ENCODE measurements at regions not wholly inside any gene's neighbourhood (a gene's known extent, or its start where the extent isn't known, plus 50 kb on each side); places are given as distances from the start of the nearest gene placed in this dataset.

GRCh38 chr13:73340069-73340468 is 281.3 kb downstream of the KLF5 start:
- no peak overlapping the region for H3K4me2 ChIP-seq (replicated peaks; ENCODE audit: extremely low read depth, low read length, poor library complexity, severe bottlenecking)
- H3K79me2 ChIP-seq (ENCODE audit: insufficient read depth, low read length), result no peaks in the 10 kb centered on the region
- intact Hi-C loops (cut with micrococcal nuclease), result no loop called here
- H3K9me3 Mint-ChIP-seq, result peaks cover 0 to 6% (median 0%) of the 10 kb centered on the region in 7 donors
- H3K9ac ChIP-seq (ENCODE audit: insufficient read depth, low read length, poor library complexity, severe bottlenecking), result no peak overlapping the region
- H3K4me1 Mint-ChIP-seq, result peaks cover 27% of the 10 kb centered on the region
- WGBS (ENCODE audit: insufficient coverage), result no CpG with 5 or more reads among the region's 3 CpGs
- no peaks in the 10 kb centered on the region for H3K36me3 ChIP-seq (replicated peaks in 1 of 2; ENCODE audit: control insufficient read depth in 1 of 2, insufficient read depth in 2 of 2, low read length in 2 of 2)
- no peak overlapping the region for H3K4me3 ChIP-seq (replicated peaks in 1 of 3; ENCODE audit: low read depth in 2 of 3, low read length in 3 of 3)
- H3K4me3 Mint-ChIP-seq, result no peak overlapping the region
- H3K36me3 Mint-ChIP-seq, result peaks cover 0 to 3% of the 10 kb centered on the region in 2 donors
- peak overlapping the region in 1 of 7 donors; percentile 43 for H3K27ac Mint-ChIP-seq
- no peaks in the 10 kb centered on the region for H3K27me3 Mint-ChIP-seq (ENCODE audit: low read depth in 3 of 3)
- no peaks in the 10 kb centered on the region for H4K20me1 ChIP-seq (ENCODE audit: insufficient read depth, low read length)
- H3K9me3 ChIP-seq (replicated peaks in 1 of 2; ENCODE audit: control insufficient read depth in 1 of 2, insufficient read depth in 1 of 2, low read length in 2 of 2), result no peaks in the 10 kb centered on the region
- no peak for DNase-seq
- H3K27me3 ChIP-seq (ENCODE audit: control insufficient read depth in 2 of 2, insufficient read depth in 2 of 2, low read length in 2 of 2), result no peaks in the 10 kb centered on the region
- no peak overlapping the region for H2AFZ ChIP-seq (ENCODE audit: insufficient read depth, low read depth, low read length, poor library complexity, severe bottlenecking)
- peaks cover 2 to 17% of the 10 kb centered on the region in 2 donors for H3K4me1 ChIP-seq (ENCODE audit: control insufficient read depth in 1 of 2, insufficient read depth in 2 of 2, low read length in 2 of 2)
- H3K27ac ChIP-seq (ENCODE audit: low read depth in 1 of 2, low read length in 2 of 2), result no peak overlapping the region
- TF ChIP-seq CTCF (IDR thresholded peaks at IDR 0.05), result no peak

GRCh38 chr13:73339086-73339485 is 280.3 kb downstream of the KLF5 start:
- no CpG with 5 or more reads among the region's 2 CpGs for WGBS (ENCODE audit: insufficient coverage)
- no peaks in the 10 kb centered on the region for H4K20me1 ChIP-seq (ENCODE audit: insufficient read depth, low read length)
- no peak overlapping the region for H3K9ac ChIP-seq (ENCODE audit: insufficient read depth, low read length, poor library complexity, severe bottlenecking)
- no peak overlapping the region for H3K4me2 ChIP-seq (replicated peaks; ENCODE audit: extremely low read depth, low read length, poor library complexity, severe bottlenecking)
- peak overlapping the region in 4 of 7 donors; percentile 37 to 89 (median 81) for H3K27ac Mint-ChIP-seq
- H3K79me2 ChIP-seq (ENCODE audit: insufficient read depth, low read length), result no peaks in the 10 kb centered on the region
- H3K36me3 ChIP-seq (replicated peaks in 1 of 2; ENCODE audit: control insufficient read depth in 1 of 2, insufficient read depth in 2 of 2, low read length in 2 of 2), result no peaks in the 10 kb centered on the region
- no peak overlapping the region for H2AFZ ChIP-seq (ENCODE audit: insufficient read depth, low read depth, low read length, poor library complexity, severe bottlenecking)
- H3K9me3 Mint-ChIP-seq, result peaks cover 0 to 6% (median 0%) of the 10 kb centered on the region in 7 donors
- no peaks in the 10 kb centered on the region for H3K27me3 Mint-ChIP-seq (ENCODE audit: low read depth in 3 of 3)
- no peak for DNase-seq
- H3K9me3 ChIP-seq (replicated peaks in 1 of 2; ENCODE audit: control insufficient read depth in 1 of 2, insufficient read depth in 1 of 2, low read length in 2 of 2), result no peaks in the 10 kb centered on the region
- H3K4me3 Mint-ChIP-seq, result no peak overlapping the region
- no peaks in the 10 kb centered on the region for H3K27me3 ChIP-seq (ENCODE audit: control insufficient read depth in 2 of 2, insufficient read depth in 2 of 2, low read length in 2 of 2)
- H3K27ac ChIP-seq (ENCODE audit: low read depth in 1 of 2, low read length in 2 of 2), result peak overlapping the region in 1 of 2 donors; percentile 74
- no peak for TF ChIP-seq CTCF (IDR thresholded peaks at IDR 0.05)
- H3K4me1 Mint-ChIP-seq, result peaks cover 36% of the 10 kb centered on the region
- intact Hi-C loops (cut with micrococcal nuclease), result loop anchor here in 1 of 2 donors (10.0 kb wide), 1 partner anchor 84 kb away; no protein-coding TSS in a partner anchor
- peaks cover 2 to 27% of the 10 kb centered on the region in 2 donors for H3K4me1 ChIP-seq (ENCODE audit: control insufficient read depth in 1 of 2, insufficient read depth in 2 of 2, low read length in 2 of 2)
- H3K36me3 Mint-ChIP-seq, result peaks cover 0 to 3% of the 10 kb centered on the region in 2 donors
- no peak overlapping the region for H3K4me3 ChIP-seq (replicated peaks in 1 of 3; ENCODE audit: low read depth in 2 of 3, low read length in 3 of 3)

All from CD14-positive monocyte (primary cell).